ENCODE measurements at regions not wholly inside any gene's neighbourhood (a gene's known extent, or its start where the extent isn't known, plus 50 kb on each side); places are given as distances from the start of the nearest gene placed in this dataset.

- H3K4me2 ChIP-seq (ENCODE audit: low read length), result no peak overlapping the region
- no peak overlapping the region for H3K9ac ChIP-seq (ENCODE audit: low read length)
- peaks cover 74% of the 10 kb centered on the region for H3K27me3 ChIP-seq (ENCODE audit: insufficient read depth, low read length)
- CTCF ChIA-PET, result interaction anchor here (1.6 kb wide), 1 partner anchor 37 kb away, joined by 5 read pairs; no protein-coding TSS in a partner anchor
- no peaks in the 10 kb centered on the region for H3K36me3 ChIP-seq (ENCODE audit: control insufficient read depth in 1 of 2, insufficient read depth in 2 of 2, low read length in 2 of 2)
- TF ChIP-seq ZBTB33 (IDR thresholded peaks at IDR 0.05; ENCODE audit: extremely low read depth, insufficient replicate concordance, low read length), result no peak
- TF ChIP-seq ZNF274 (IDR thresholded peaks at IDR 0.05; ENCODE audit: low read depth, low read length), result no peak
- no peak for TF ChIP-seq MAX (IDR thresholded peaks at IDR 0.05)
- TF ChIP-seq TCF7L2 (IDR thresholded peaks at IDR 0.05; ENCODE audit: borderline replicate concordance, extremely low read depth, insufficient read depth, insufficient read length), result no peak
- no peak for TF ChIP-seq ZFX (IDR thresholded peaks at IDR 0.05)
- no peak for TF ChIP-seq SRF (IDR thresholded peaks at IDR 0.05; ENCODE audit: low read depth)
- H3K9me2 ChIP-seq (ENCODE audit: insufficient read depth), result no peaks in the 10 kb centered on the region
- no TSS peak for BruUV-seq (replicated peaks)
- intact Hi-C loops (cut with micrococcal nuclease), result no loop called here
- POLR2A ChIA-PET, result interaction anchor here (1.0 kb wide), 1 partner anchor 15 kb away, joined by 3 read pairs; no protein-coding TSS in a partner anchor
- RAD21 ChIA-PET (ENCODE audit: low non-redundant PET in 1 of 2, low total read pairs in 2 of 2, uncharacterized antibody in 2 of 2, unreplicated experiment in 2 of 2), result no interaction called here
- ATAC-seq, result no peak
- DNase-seq (ENCODE audit: low read depth, low spot score), result no peak
- no peaks in the 10 kb centered on the region for H3K9me3 ChIP-seq (ENCODE audit: control insufficient read depth in 1 of 2, insufficient read depth in 1 of 2, low read depth in 1 of 2, low read length in 2 of 2)
- H3K27ac ChIP-seq (ENCODE audit: low read depth, low read length), result no peak overlapping the region
- no peak overlapping the region for H3K4me3 ChIP-seq (replicated peaks in 1 of 2; ENCODE audit: low read depth in 1 of 2, low read length in 2 of 2)
- H2AFZ ChIP-seq (ENCODE audit: low read depth, low read length, poor library complexity, severe bottlenecking), result no peak overlapping the region
- no peaks in the 10 kb centered on the region for H3K79me2 ChIP-seq (ENCODE audit: insufficient read depth, low read length)
- 0 out of 2 replicates have a peak, but pooled peaks cover 2% of the 10 kb centered on the region for H4K20me1 ChIP-seq (ENCODE audit: insufficient read depth)
- H3K4me1 ChIP-seq (ENCODE audit: control insufficient read depth in 1 of 2, insufficient read depth in 2 of 2, low read length in 2 of 2), result no peaks in the 10 kb centered on the region
Observed at GRCh38 chr10:125485665-125486064, 197.3 kb downstream of the TEX36 start.

Measured in HCT116 (cell line).